A673 (cell line): ENCODE measurements at regions not wholly inside any gene's neighbourhood (a gene's known extent, or its start where the extent isn't known, plus 50 kb on each side); places are given as distances from the start of the nearest gene placed in this dataset.

ENCODE experiments used
- EZH2 ChIP-seq: fragments of 200-600 bp; sonication (generic); IDR thresholded peaks from 2 replicates; pipeline ENCODE4 v1.6.1; 2017; ENCODE audit warnings: borderline replicate concordance, low read depth, mild to moderate bottlenecking, mixed read lengths, antibody characterized with exemption, low read length; ENCODE audit not compliant: poor library complexity, severe bottlenecking
- TF ChIP-seq, protein P1 (sequence below): fragments of 300-800, 200-600 bp; sonication (generic); conservative IDR thresholded peaks from 2 replicates; pipeline ENCODE4 v1.5.1; 2017; ENCODE audit warnings: low read depth, mild to moderate bottlenecking, antibody characterized with exemption, low read length, moderate library complexity, mixed read lengths

DNA sequence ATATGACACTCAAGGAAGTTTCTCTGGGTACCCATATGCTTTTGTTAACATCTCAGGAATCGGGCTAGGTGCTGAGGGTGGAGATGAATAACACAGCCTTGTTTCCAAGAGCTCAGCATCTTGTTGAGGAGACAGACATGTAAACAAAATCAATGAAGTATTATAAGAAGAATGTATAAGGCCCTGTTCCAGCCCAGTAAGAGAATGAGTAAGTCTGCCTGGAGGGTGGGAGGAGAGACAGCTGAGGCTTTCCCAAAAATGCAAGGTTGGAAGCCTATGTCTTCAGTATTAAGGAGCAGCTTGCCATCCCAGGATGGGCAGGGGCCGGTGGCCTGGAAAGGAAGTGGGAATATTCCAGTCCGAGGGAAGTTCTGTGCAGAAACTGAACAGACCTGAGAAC is 615.3 kb upstream of the BTBD3 start:
- TF ChIP-seq, protein P1, sequence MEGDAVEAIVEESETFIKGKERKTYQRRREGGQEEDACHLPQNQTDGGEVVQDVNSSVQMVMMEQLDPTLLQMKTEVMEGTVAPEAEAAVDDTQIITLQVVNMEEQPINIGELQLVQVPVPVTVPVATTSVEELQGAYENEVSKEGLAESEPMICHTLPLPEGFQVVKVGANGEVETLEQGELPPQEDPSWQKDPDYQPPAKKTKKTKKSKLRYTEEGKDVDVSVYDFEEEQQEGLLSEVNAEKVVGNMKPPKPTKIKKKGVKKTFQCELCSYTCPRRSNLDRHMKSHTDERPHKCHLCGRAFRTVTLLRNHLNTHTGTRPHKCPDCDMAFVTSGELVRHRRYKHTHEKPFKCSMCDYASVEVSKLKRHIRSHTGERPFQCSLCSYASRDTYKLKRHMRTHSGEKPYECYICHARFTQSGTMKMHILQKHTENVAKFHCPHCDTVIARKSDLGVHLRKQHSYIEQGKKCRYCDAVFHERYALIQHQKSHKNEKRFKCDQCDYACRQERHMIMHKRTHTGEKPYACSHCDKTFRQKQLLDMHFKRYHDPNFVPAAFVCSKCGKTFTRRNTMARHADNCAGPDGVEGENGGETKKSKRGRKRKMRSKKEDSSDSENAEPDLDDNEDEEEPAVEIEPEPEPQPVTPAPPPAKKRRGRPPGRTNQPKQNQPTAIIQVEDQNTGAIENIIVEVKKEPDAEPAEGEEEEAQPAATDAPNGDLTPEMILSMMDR: no peak
- TF ChIP-seq EZH2: no peak
